NCI-H345 treated with DMSO at 0.1 percent for 48 hours (cell line): ENCODE measurements at regions not wholly inside any gene's neighbourhood (a gene's known extent, or its start where the extent isn't known, plus 50 kb on each side); places are given as distances from the start of the nearest gene placed in this dataset.

Experiments
- DNase-seq: peaks from one replicate; lab custom pipeline; 2025; ENCODE audit not compliant: unreplicated experiment; lab: John Stamatoyannopoulos, UW

GRCh38 chr1:88043834-88044233, 640.2 kb upstream of the PKN2 start:
- DNase-seq = no peak

GRCh38 chr1:88052167-88052566, 631.9 kb upstream of the PKN2 start:
- DNase-seq = no peak

GRCh38 chr1:88053065-88053464, 631.0 kb upstream of the PKN2 start:
- no peak for DNase-seq

GRCh38 chr1:88056881-88057280, 627.2 kb upstream of the PKN2 start:
- no peak for DNase-seq

- DNase-seq = no peak
These were observed 625.9 kb upstream of the PKN2 start for GRCh38 chr1:88058205-88058604.

GRCh38 chr1:88060112-88060673, 623.9 kb upstream of the PKN2 start:
- DNase-seq = no peak

GRCh38 chr1:88060750-88061491, 623.2 kb upstream of the PKN2 start:
- no peak for DNase-seq

- no peak for DNase-seq
These were observed 622.4 kb upstream of the PKN2 start for GRCh38 chr1:88061492-88062177.

- DNase-seq = no peak
These were observed 621.4 kb upstream of the PKN2 start for GRCh38 chr1:88062650-88063153.

- no peak for DNase-seq
These were observed 620.5 kb upstream of the PKN2 start for GRCh38 chr1:88063605-88064004.

- DNase-seq = no peak
These were observed 615.6 kb upstream of the PKN2 start for GRCh38 chr1:88068407-88068960.

- no peak for DNase-seq
These were observed 613.1 kb upstream of the PKN2 start for GRCh38 chr1:88070956-88071355.

GRCh38 chr1:88074661-88075060, 609.4 kb upstream of the PKN2 start:
- DNase-seq = no peak

GRCh38 chr1:88075813-88076212, 608.3 kb upstream of the PKN2 start:
- no peak for DNase-seq

GRCh38 chr1:88079036-88079435, 605.0 kb upstream of the PKN2 start:
- no peak for DNase-seq

- no peak for DNase-seq
These were observed 603.2 kb upstream of the PKN2 start for GRCh38 chr1:88080875-88081274.

GRCh38 chr1:88088481-88088880, 595.6 kb upstream of the PKN2 start:
- no peak for DNase-seq

GRCh38 chr1:88089961-88090360, 594.1 kb upstream of the PKN2 start:
- no peak for DNase-seq

- DNase-seq = no peak
These were observed 585.2 kb upstream of the PKN2 start for GRCh38 chr1:88098881-88099280.

GRCh38 chr1:88101041-88101440, 583.0 kb upstream of the PKN2 start:
- no peak for DNase-seq

- no peak for DNase-seq
These were observed 579.8 kb upstream of the PKN2 start for GRCh38 chr1:88104236-88104635.

GRCh38 chr1:88104886-88105285, 579.2 kb upstream of the PKN2 start:
- DNase-seq = no peak
